ENCODE measurements at regions not wholly inside any gene's neighbourhood (a gene's known extent, or its start where the extent isn't known, plus 50 kb on each side); places are given as distances from the start of the nearest gene placed in this dataset.

- POLR2A ChIA-PET, result no interaction called here
- CTCF ChIA-PET, result no interaction called here
- DNase-seq (ENCODE audit: extremely low spot score), result no peak
- TF ChIP-seq, protein P1, sequence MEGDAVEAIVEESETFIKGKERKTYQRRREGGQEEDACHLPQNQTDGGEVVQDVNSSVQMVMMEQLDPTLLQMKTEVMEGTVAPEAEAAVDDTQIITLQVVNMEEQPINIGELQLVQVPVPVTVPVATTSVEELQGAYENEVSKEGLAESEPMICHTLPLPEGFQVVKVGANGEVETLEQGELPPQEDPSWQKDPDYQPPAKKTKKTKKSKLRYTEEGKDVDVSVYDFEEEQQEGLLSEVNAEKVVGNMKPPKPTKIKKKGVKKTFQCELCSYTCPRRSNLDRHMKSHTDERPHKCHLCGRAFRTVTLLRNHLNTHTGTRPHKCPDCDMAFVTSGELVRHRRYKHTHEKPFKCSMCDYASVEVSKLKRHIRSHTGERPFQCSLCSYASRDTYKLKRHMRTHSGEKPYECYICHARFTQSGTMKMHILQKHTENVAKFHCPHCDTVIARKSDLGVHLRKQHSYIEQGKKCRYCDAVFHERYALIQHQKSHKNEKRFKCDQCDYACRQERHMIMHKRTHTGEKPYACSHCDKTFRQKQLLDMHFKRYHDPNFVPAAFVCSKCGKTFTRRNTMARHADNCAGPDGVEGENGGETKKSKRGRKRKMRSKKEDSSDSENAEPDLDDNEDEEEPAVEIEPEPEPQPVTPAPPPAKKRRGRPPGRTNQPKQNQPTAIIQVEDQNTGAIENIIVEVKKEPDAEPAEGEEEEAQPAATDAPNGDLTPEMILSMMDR (IDR thresholded peaks at IDR 0.05; ENCODE audit: control extremely low read depth, extremely low read depth, low read depth, missing control alignments), result no peak
Observed at GRCh38 chr11:37364246-37364839, 766.3 kb upstream of the RAG2 start.

DNA sequence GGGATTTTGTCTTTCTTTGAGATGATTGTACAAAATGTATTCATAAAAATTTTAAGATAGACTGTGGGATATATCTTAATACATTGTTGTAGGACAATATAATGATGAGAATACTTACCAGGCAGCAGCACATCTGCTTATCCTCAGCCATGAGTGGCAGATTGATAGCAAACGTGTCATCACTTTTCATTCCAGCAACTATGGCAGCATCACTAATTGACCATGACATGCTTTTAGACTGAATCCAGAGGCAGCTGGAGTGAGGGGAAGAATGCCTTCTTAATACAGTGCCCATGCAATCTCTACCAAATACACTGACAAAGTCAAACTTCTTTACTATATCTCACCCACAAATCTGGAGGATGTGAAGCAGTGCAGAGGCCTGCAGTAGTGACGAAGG is 755.2 kb upstream of the RAG2 start:
- no peak for DNase-seq (ENCODE audit: extremely low spot score)
- TF ChIP-seq, protein P1 (IDR thresholded peaks at IDR 0.05; ENCODE audit: control extremely low read depth, extremely low read depth, low read depth, missing control alignments), result no peak
- CTCF ChIA-PET, result no interaction called here
- POLR2A ChIA-PET, result no interaction called here

DNA sequence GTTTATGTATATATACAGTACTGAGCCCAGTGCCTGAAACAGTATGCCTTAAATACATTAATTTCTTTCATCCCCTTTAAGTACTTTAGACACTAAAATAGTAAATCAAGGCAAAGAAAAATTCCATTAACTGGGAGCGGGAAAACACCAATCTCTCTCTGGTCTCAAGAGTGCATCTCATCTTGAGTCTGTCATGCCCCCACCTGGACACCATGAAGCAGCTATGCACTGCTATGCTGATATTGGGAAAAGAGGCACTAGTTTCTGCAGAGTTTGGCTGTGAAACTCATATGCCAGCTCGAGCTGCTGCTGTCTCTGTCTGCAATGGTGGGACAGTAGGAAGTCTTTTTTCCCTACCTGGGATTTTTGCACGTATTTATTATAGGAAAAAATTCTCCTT is 754.4 kb upstream of the RAG2 start:
- DNase-seq (ENCODE audit: extremely low spot score), result no peak
- POLR2A ChIA-PET, result no interaction called here

GRCh38 chr11:37343290-37343689 is 745.3 kb upstream of the RAG2 start:
- ChIA-PET CTCF (interaction anchor here (1.2 kb wide), 1 partner anchor 14 kb away, joined by 3 read pairs; no protein-coding TSS in a partner anchor), POLR2A (no interaction called here)
- no peak for DNase-seq (ENCODE audit: extremely low spot score)
- TF ChIP-seq, protein P1 (IDR thresholded peaks at IDR 0.05; ENCODE audit: control extremely low read depth, extremely low read depth, low read depth, missing control alignments), result no peak

More for the DNA sequence above, 754.4 kb upstream of the RAG2 start:
- CTCF ChIA-PET, result no interaction called here
- TF ChIP-seq, protein P1 (IDR thresholded peaks at IDR 0.05; ENCODE audit: control extremely low read depth, extremely low read depth, low read depth, missing control alignments), result no peak

- ChIA-PET CTCF (no interaction called here), POLR2A (no interaction called here)
- TF ChIP-seq, protein P1 (IDR thresholded peaks at IDR 0.05; ENCODE audit: control extremely low read depth, extremely low read depth, low read depth, missing control alignments), result no peak
- DNase-seq (ENCODE audit: extremely low spot score), result no peak
Observed at GRCh38 chr11:37336401-37336800, 738.4 kb upstream of the RAG2 start.

- POLR2A ChIA-PET, result no interaction called here
- no peak for DNase-seq (ENCODE audit: extremely low spot score)
- CTCF ChIA-PET, result interaction anchor here (1.6 kb wide), 1 partner anchor 46 kb away, joined by 4 read pairs; no protein-coding TSS in a partner anchor
- TF ChIP-seq, protein P1 (IDR thresholded peaks at IDR 0.05; ENCODE audit: control extremely low read depth, extremely low read depth, low read depth, missing control alignments), result no peak
Observed at GRCh38 chr11:37333345-37333744, 735.3 kb upstream of the RAG2 start.

All from GM10248 (cell line).